Sigmoid colon (tissue), 4 donors: ENCODE measurements at regions not wholly inside any gene's neighbourhood (a gene's known extent, or its start where the extent isn't known, plus 50 kb on each side); places are given as distances from the start of the nearest gene placed in this dataset.

Experiments used
- CTCF ChIP-seq, 4 experiments: fragments of 450-650 bp in 3 of 4; fragments of 200-600 bp in 1 of 4; IDR thresholded peaks; one replicate each; pipeline ENCODE4 v1.5.1; 2016 to 2019; ENCODE audit warnings: antibody characterized with exemption in 4 of 4, mild to moderate bottlenecking in 3 of 4, moderate library complexity in 2 of 4
- EP300 ChIP-seq, 4 donors: sonication (generic); formaldehyde crosslinking; IDR thresholded peaks; one replicate each; pipeline ENCODE4 v1.6.1; 2017; ENCODE audit warnings: antibody characterized with exemption in 4 of 4

GRCh38 chr4:57320217-57320616 is 210.0 kb upstream of the IGFBP7 start:
- TF ChIP-seq CTCF (IDR thresholded peaks at IDR 0.05) (no peak), EP300 (IDR thresholded peaks at IDR 0.05) (no peak)
